NCI-H1694 treated with DMSO at 0.1 percent for 48 hours (cell line): ENCODE measurements at regions not wholly inside any gene's neighbourhood (a gene's known extent, or its start where the extent isn't known, plus 50 kb on each side); places are given as distances from the start of the nearest gene placed in this dataset.
A peak's percentile ranks its signal among the peaks of the same experiment; 100 is the strongest.
"Not testable (repeated sequence)": the region's sequence is repeated elsewhere in the genome, so short reads cannot be mapped to it uniquely, and the experiment has no call there.

Source experiments
- DNase-seq: peaks from one replicate; lab custom pipeline; 2025; lab: John Stamatoyannopoulos, UW

GRCh38 chr21:28703861-28704260 lies 288.8 kb downstream of the LTN1 start:
- no peak for DNase-seq

GRCh38 chr21:28699596-28700259 lies 292.9 kb downstream of the LTN1 start:
- peak; percentile 37 for DNase-seq

GRCh38 chr21:28699186-28699585 lies 293.5 kb downstream of the LTN1 start:
- no peak for DNase-seq

- no peak for DNase-seq
These were observed 295.8 kb downstream of the LTN1 start for GRCh38 chr21:28696844-28697410.

GRCh38 chr21:28693476-28693875 lies 299.2 kb downstream of the LTN1 start:
- DNase-seq = no peak

GRCh38 chr21:28690196-28690595 lies 302.5 kb downstream of the LTN1 start:
- no peak for DNase-seq

- no peak for DNase-seq
These were observed 304.3 kb downstream of the LTN1 start for GRCh38 chr21:28688381-28688780.

GRCh38 chr21:28687586-28687985 lies 305.1 kb downstream of the LTN1 start:
- DNase-seq = no peak

GRCh38 chr21:28683982-28684752 lies 308.5 kb downstream of the LTN1 start:
- no peak for DNase-seq

- DNase-seq = not testable (repeated sequence)
These were observed 309.8 kb downstream of the LTN1 start for GRCh38 chr21:28682884-28683283.

- DNase-seq = not testable (repeated sequence)
These were observed 315.6 kb downstream of the LTN1 start for GRCh38 chr21:28677096-28677495.

- no peak for DNase-seq
These were observed 317.2 kb downstream of the LTN1 start for GRCh38 chr21:28675331-28676041.

GRCh38 chr21:28674763-28675162 lies 317.9 kb downstream of the LTN1 start:
- DNase-seq = no peak

- DNase-seq = no peak
These were observed 321.0 kb downstream of the LTN1 start for GRCh38 chr21:28671549-28672195.

- no peak for DNase-seq
These were observed 322.6 kb downstream of the LTN1 start for GRCh38 chr21:28669971-28670653.

GRCh38 chr21:28669321-28669720 lies 323.4 kb downstream of the LTN1 start:
- DNase-seq = no peak

GRCh38 chr21:28663754-28664153 lies 328.9 kb downstream of the LTN1 start:
- no peak for DNase-seq

- no peak for DNase-seq
These were observed 329.5 kb downstream of the LTN1 start for GRCh38 chr21:28663111-28663693.

GRCh38 chr21:28657566-28657965 lies 335.1 kb downstream of the LTN1 start:
- DNase-seq = no peak

GRCh38 chr21:28655471-28655870 lies 337.2 kb downstream of the LTN1 start:
- DNase-seq = no peak

- DNase-seq = no peak
These were observed 338.3 kb downstream of the LTN1 start for GRCh38 chr21:28654406-28654805.
